Spleen (tissue), 11 donors: ENCODE measurements at regions not wholly inside any gene's neighbourhood (a gene's known extent, or its start where the extent isn't known, plus 50 kb on each side); places are given as distances from the start of the nearest gene placed in this dataset.

ENCODE experiments used
- DNase-seq: peaks from one replicate; pipeline ENCODE4 v3.0.0-alpha.2; 2020
- H3K27ac ChIP-seq, 8 donors: fragments of 200-600 bp; sonication (generic) in 7 of 8; 1 replicate in 4 of 8; 2 replicates in 4 of 8; pipeline versions ENCODE4 v1.5.0 to v1.8.0; 2016 to 2021; ENCODE audit warnings: inconsistent platforms in 4 of 8, mild to moderate bottlenecking in 4 of 8, moderate library complexity in 1 of 8
- H3K27me3 ChIP-seq, 7 donors: fragments of 200-600 bp; sonication (generic) in 6 of 7; replicated peaks in 1 of 7; 1 replicate in 4 of 7; 2 replicates in 3 of 7; pipeline versions ENCODE4 v1.5.0 to v1.8.0; 2016 to 2021; ENCODE audit warnings: inconsistent platforms in 3 of 7, mild to moderate bottlenecking in 1 of 7
- H3K36me3 ChIP-seq, 6 donors: fragments of 200-600 bp; sonication (generic) in 5 of 6; 1 replicate in 4 of 6; 2 replicates in 2 of 6; pipeline versions ENCODE4 v1.5.0 to v1.8.0; 2016 to 2021; ENCODE audit warnings: inconsistent platforms in 2 of 6
- H3K4me1 ChIP-seq, 6 donors: fragments of 200-600 bp; sonication (generic) in 5 of 6; 1 replicate in 3 of 6; 2 replicates in 3 of 6; pipeline versions ENCODE4 v1.5.0 to v1.8.0; 2016 to 2021; ENCODE audit warnings: inconsistent platforms in 3 of 6
- H3K4me3 ChIP-seq, 8 donors: fragments of 200-600 bp; sonication (generic) in 7 of 8; 1 replicate in 4 of 8; 2 replicates in 4 of 8; pipeline versions ENCODE4 v1.5.0 to v1.8.0; 2016 to 2021; ENCODE audit warnings: inconsistent platforms in 4 of 8, mild to moderate bottlenecking in 4 of 8, moderate library complexity in 2 of 8
- H3K9me3 ChIP-seq, 8 donors: fragments of 200-600 bp; sonication (generic) in 7 of 8; 1 replicate in 4 of 8; 2 replicates in 4 of 8; pipeline versions ENCODE4 v1.5.0 to v1.8.0; 2016 to 2021; ENCODE audit warnings: inconsistent platforms in 4 of 8
- CTCF ChIP-seq, 11 experiments: fragments of 200-600 bp in 7 of 11; fragments of 450-650 bp in 4 of 11; sonication (generic) in 4 of 11; IDR thresholded peaks in 8 of 11; conservative IDR thresholded peaks in 3 of 11; 1 replicate in 7 of 11; 2 replicates in 4 of 11; pipeline versions ENCODE4 v1.4.0 to v1.8.0; 2016 to 2021; ENCODE audit warnings: antibody characterized with exemption in 11 of 11, inconsistent platforms in 4 of 11, mild to moderate bottlenecking in 1 of 11
- POLR2A ChIP-seq, 3 donors: fragments of 450-650 bp; IDR thresholded peaks; one replicate each; pipeline ENCODE4 v1.5.1; 2017; ENCODE audit warnings: antibody characterized with exemption in 3 of 3, mild to moderate bottlenecking in 1 of 3
- POLR2AphosphoS5 ChIP-seq, 3 donors: sonication (generic); formaldehyde crosslinking; IDR thresholded peaks; one replicate each; pipeline ENCODE4 v1.5.1; 2017; ENCODE audit warnings: antibody characterized with exemption in 3 of 3
- WGBS, 5 donors: extraction: QIAGEN DNeasy Blood & Tissue Kit in 3 of 5; methylation state at CpG; one replicate each; pipeline versions ENCODE4 v1.1.5 to v1.1.7; 2013 to 2018; 5-methylcytosine and 5-hydroxymethylcytosine counted together
- intact Hi-C: fragments of 100-400 bp; cut with DNase I; formaldehyde crosslinking; loops from one replicate; pipeline ENCODE4 v1.15.0; 2023; ENCODE audit warnings: low total_unique reads
- donor health status: healthy with polysubstance abuse.
- donor health status: DM: no; HTN: no; CAD: no; lungs with moderate emphysema.
- donor health status: DM: no; HTN: no; CAD: no.
- donor health status: Bipolar disorder and iron deficiency.
- donor health status: healthy.
- donor health status: DM: no; HTN: no; CAD: no.
- donor health status: DM: yes; HTN: yes; CAD: no.

- no peaks in the 10 kb centered on the region for H3K27me3 ChIP-seq
- no peak overlapping the region for H3K27ac ChIP-seq
- H3K4me3 ChIP-seq, result no peak overlapping the region
- no peaks in the 10 kb centered on the region for H3K4me1 ChIP-seq
- peaks cover 0 to 14% (median 1%) of the 10 kb centered on the region in 8 donors for H3K9me3 ChIP-seq
- WGBS, 5 donors, result 83 to 89% (median 86%) methylated on average over 4 of the region's 4 CpGs
- no peak for DNase-seq
- H3K36me3 ChIP-seq, result no peaks in the 10 kb centered on the region
- no peak for TF ChIP-seq POLR2AphosphoS5 (IDR thresholded peaks at IDR 0.05)
- TF ChIP-seq POLR2A (IDR thresholded peaks at IDR 0.05), result no peak
- no peak for TF ChIP-seq CTCF (IDR thresholded peaks at IDR 0.05 in 8 of 11, conservative IDR thresholded peaks at IDR 0.05 in 3 of 11)
- intact Hi-C loops, result no loop called here
Measured at GRCh38 chr9:104435059-104435458, 69.0 kb upstream of the OR13F1 start.

GRCh38 chr9:104448036-104448435 lies 56.0 kb upstream of the OR13F1 start:
- Histone ChIP-seq H3K9me3 (no peaks in the 10 kb centered on the region), H3K27me3 (no peaks in the 10 kb centered on the region), H3K4me3 (no peak overlapping the region), H3K4me1 (no peaks in the 10 kb centered on the region), H3K27ac (no peak overlapping the region), H3K36me3 (no peaks in the 10 kb centered on the region)
- TF ChIP-seq POLR2AphosphoS5 (IDR thresholded peaks at IDR 0.05), result no peak
- TF ChIP-seq POLR2A (IDR thresholded peaks at IDR 0.05), result no peak
- TF ChIP-seq CTCF (IDR thresholded peaks at IDR 0.05 in 8 of 11, conservative IDR thresholded peaks at IDR 0.05 in 3 of 11), result no peak
- no peak for DNase-seq
- 60 to 80% (median 72%) methylated on average over 5 of the region's 5 CpGs for WGBS, 5 donors
- intact Hi-C loops, result no loop called here
